HepG2 (cell line): ENCODE measurements at regions not wholly inside any gene's neighbourhood (a gene's known extent, or its start where the extent isn't known, plus 50 kb on each side); places are given as distances from the start of the nearest gene placed in this dataset.

Source experiments
- ATAC-seq: fragments of 200-7000 bp; cut with Tn5 transposase; 3 replicates; pipeline ENCODE4 v1.9.1; 2020; ENCODE audit warnings: mild to moderate bottlenecking, moderate library complexity
- BruUV-seq: library from RNA; stranded (reverse); fragments of 400-500 nt; replicated peaks from 2 replicates; lab custom pipeline; 2021; lab: Mats Ljungman, UMichigan
- CTCF ChIA-PET: fragments of 300-600 bp; formaldehyde crosslinking; extraction: SDS; loops from one replicate; lab custom pipeline; 2021; ENCODE audit warnings: low total read pairs, inconsistent platforms, low intra/inter-chr PET ratio; lab: Yijun Ruan, JAX
- POLR2A ChIA-PET: fragments of 350-600 bp; sonication (Branson Sonifier 250); formaldehyde crosslinking; loops from one replicate; lab custom pipeline; 2020; ENCODE audit warnings: antibody characterized with exemption, inconsistent platforms; lab: Yijun Ruan, JAX
- DNase-seq: peaks from one replicate; pipeline ENCODE4 v3.0.0-alpha.2; 2015; ENCODE audit warnings: low spot score
- FAIRE-seq: peaks from 3 replicates; lab custom pipeline; 2011; peaks lifted over from hg19 to GRCh38; lab: Jason Lieb, UNC
- H2AFZ ChIP-seq: one replicate; pipeline ENCODE4 v1.6.1; 2011; ENCODE audit warnings: low read length, inconsistent platforms
- H3K27ac ChIP-seq: fragments of 300-600 bp; 3 replicates; pipeline ENCODE4 v1.8.0; 2011; ENCODE audit warnings: mixed run types, mild to moderate bottlenecking, mixed read lengths, low read length, inconsistent platforms; ENCODE audit not compliant: insufficient read depth; ENCODE audit errors: extremely low read length
- H3K27me3 ChIP-seq, 2 experiments: fragments of 200-600 bp in 1 of 2; 2 replicates in 1 of 2; 3 replicates in 1 of 2; pipeline versions ENCODE4 v1.6.0 to v1.8.0; 2011; ENCODE audit warnings: low read length in 2 of 2, mild to moderate bottlenecking in 2 of 2, moderate library complexity in 2 of 2, inconsistent platforms in 1 of 2; ENCODE audit not compliant: insufficient read depth in 2 of 2, control insufficient read depth in 1 of 2
- H3K36me3 ChIP-seq, 2 experiments: fragments of 200-600 bp in 1 of 2; replicated peaks in 1 of 2; 2 replicates in 1 of 2; 3 replicates in 1 of 2; pipeline versions ENCODE4 v1.5.1 to v1.8.0; 2011; ENCODE audit warnings: low read length in 2 of 2, inconsistent platforms in 1 of 2; ENCODE audit not compliant: insufficient read depth in 2 of 2, control insufficient read depth in 1 of 2
- H3K4me1 ChIP-seq: 2 replicates; pipeline ENCODE4 v1.5.1; 2012; ENCODE audit warnings: low read length, inconsistent platforms; ENCODE audit not compliant: insufficient read depth
- H3K4me2 ChIP-seq: 2 replicates; pipeline ENCODE4 v1.6.0; 2011; ENCODE audit warnings: low read depth, low read length, inconsistent platforms
- H3K4me3 ChIP-seq, 3 experiments: fragments of 200-600 bp in 1 of 3; sonication (generic), shearing (Covaris generic) in 1 of 3; replicated peaks in 1 of 3; 2 replicates each; pipeline ENCODE4 v1.5.1; 2011 to 2016; ENCODE audit warnings: low read length in 3 of 3, inconsistent platforms in 2 of 3, low read depth in 2 of 3, mild to moderate bottlenecking in 2 of 3, control low read depth in 1 of 3, mixed read lengths in 1 of 3; ENCODE audit not compliant: insufficient read depth in 1 of 3
- H3K79me2 ChIP-seq: one replicate; pipeline ENCODE4 v1.6.1; 2011; ENCODE audit warnings: low read length, inconsistent platforms; ENCODE audit not compliant: insufficient read depth
- H3K9ac ChIP-seq: 2 replicates; pipeline ENCODE4 v1.6.0; 2011; ENCODE audit warnings: mild to moderate bottlenecking, low read depth, low read length, inconsistent platforms; ENCODE audit not compliant: insufficient read depth
- H3K9me3 ChIP-seq: 2 replicates; pipeline ENCODE4 v1.5.1; 2012; ENCODE audit warnings: mild to moderate bottlenecking, low read length
- H4K20me1 ChIP-seq: 2 replicates; pipeline ENCODE4 v1.6.0; 2011; ENCODE audit warnings: inconsistent platforms, mild to moderate bottlenecking, low read length, moderate library complexity; ENCODE audit not compliant: insufficient read depth
- CERS6 ChIP-seq: sonication (generic); formaldehyde crosslinking; IDR thresholded peaks from 2 replicates; pipeline ENCODE4 v1.5.0; 2020; ENCODE audit warnings: missing genetic modification reagents
- GTF3A ChIP-seq: sonication (generic); formaldehyde crosslinking; conservative IDR thresholded peaks from 2 replicates; pipeline ENCODE4 v1.4.0; 2020; ENCODE audit warnings: mild to moderate bottlenecking, missing genetic modification reagents
- KLF13 ChIP-seq: sonication (generic); formaldehyde crosslinking; IDR thresholded peaks from 2 replicates; pipeline ENCODE4 v1.4.0; 2020; ENCODE audit warnings: mild to moderate bottlenecking, missing genetic modification reagents
- PBX2 ChIP-seq: IDR thresholded peaks from 2 replicates; pipeline ENCODE4 v1.6.1; 2016; ENCODE audit warnings: control low read depth
- PRPF4 ChIP-seq: fragments of 200-400 bp; formaldehyde crosslinking; IDR thresholded peaks from 2 replicates; pipeline ENCODE4 v1.6.1; 2016; ENCODE audit warnings: low read length, low read depth; ENCODE audit not compliant: poor library complexity, severe bottlenecking
- REPIN1 ChIP-seq: sonication (generic); formaldehyde crosslinking; IDR thresholded peaks from 2 replicates; pipeline ENCODE4 v1.8.0; 2022; ENCODE audit warnings: missing genetic modification reagents, low read depth, mild to moderate bottlenecking, borderline replicate concordance
- SOX6 ChIP-seq, 2 experiments: fragments of 450-650 bp in 1 of 2; sonication (generic) in 1 of 2; formaldehyde crosslinking in 1 of 2; IDR thresholded peaks; 2 replicates each; pipeline versions ENCODE4 v1.4.0 to v1.6.1; 2017 to 2020; ENCODE audit warnings: antibody characterized with exemption in 1 of 2, mild to moderate bottlenecking in 1 of 2, missing genetic modification reagents in 1 of 2
- ZNF737 ChIP-seq: sonication (generic); formaldehyde crosslinking; IDR thresholded peaks from 2 replicates; pipeline ENCODE4 v1.5.0; 2020; ENCODE audit warnings: missing genetic modification reagents, mild to moderate bottlenecking, borderline replicate concordance
- WGBS: methylation state at CpG from one replicate; pipeline ENCODE4 v1.1.6; 2017; ENCODE audit warnings: low lambda C conversion rate; 5-methylcytosine and 5-hydroxymethylcytosine counted together
- in situ Hi-C: cut with HindIII; loops from 2 replicates; pipeline ENCODE4 v1.10.0; 2017; ENCODE audit warnings: low pct_unique_long_range_greater_than_20kb; ENCODE audit not compliant: extremely low pct_ligation_motif_present
- intact Hi-C: fragments of 100-400 bp; cut with micrococcal nuclease; formaldehyde crosslinking; loops from one replicate; pipeline ENCODE4 v1.10.0; 2022; ENCODE audit not compliant: unreplicated experiment

- no peak for TF ChIP-seq CERS6 (CRISPR knock-in tag)
- no peak for TF ChIP-seq REPIN1 (CRISPR knock-in tag)
- TF ChIP-seq SOX6 (IDR thresholded peaks at IDR 0.05): no peak
- TF ChIP-seq SOX6 (CRISPR knock-in tag; IDR thresholded peaks at IDR 0.05): no peak
- TF ChIP-seq KLF13 (CRISPR knock-in tag): no peak
- TF ChIP-seq ZNF737: no peak
- TF ChIP-seq GTF3A (CRISPR knock-in tag): no peak
- no peak for TF ChIP-seq PRPF4
- no peak for TF ChIP-seq PBX2 (CRISPR knock-in tag)
- ChIA-PET CTCF (interaction anchor here (0.8 to 1.7 kb wide), 2 partner anchors 49 to 192 kb away, joined by 3 to 9 read pairs; no protein-coding TSS in a partner anchor), POLR2A (no interaction called here)
- Histone ChIP-seq H3K79me2 (no peaks in the 10 kb centered on the region), H3K27ac (no peak overlapping the region), H3K36me3 (no peaks in the 10 kb centered on the region), H2AFZ (no peak overlapping the region), H3K4me1 (peaks cover 13% of the 10 kb centered on the region), H3K9me3 (no peaks in the 10 kb centered on the region), H3K9ac (no peak overlapping the region), H3K27me3 (peaks cover 7 to 55% of the 10 kb centered on the region in 2 experiments; a peak in 3 of 5 replicates), H4K20me1 (no peaks in the 10 kb centered on the region), H3K4me3 (no peak overlapping the region), H3K4me2 (no peak overlapping the region)
- no peak for DNase-seq
- ATAC-seq: no peak
- FAIRE-seq: no peak
- intact Hi-C loops: loop anchor here (5.0 kb wide), 1 partner anchor 95 kb away; no protein-coding TSS in a partner anchor
- in situ Hi-C loops: loop anchor here (10.0 kb wide), 1 partner anchor 198 kb away; no protein-coding TSS in a partner anchor
- no TSS peak for BruUV-seq
- 64% methylated on average over 7 of the region's 8 CpGs for WGBS
These were observed 135.7 kb downstream of the ASB1 start for GRCh38 chr2:238562446-238562845.
